ENCODE measurements at regions not wholly inside any gene's neighbourhood (a gene's known extent, or its start where the extent isn't known, plus 50 kb on each side); places are given as distances from the start of the nearest gene placed in this dataset.

- H3K4me1 ChIP-seq (ENCODE audit: control insufficient read depth, insufficient read depth, low read length), result no peaks in the 10 kb centered on the region
- WGBS, result 78% methylated on average over 11 of the region's 11 CpGs
- ATAC-seq, result no peak
- no peaks in the 10 kb centered on the region for H3K9me3 ChIP-seq (ENCODE audit: control insufficient read depth, low read length)
- intact Hi-C loops (cut with DNase I), result no loop called here
- no peak overlapping the region for H3K27ac ChIP-seq (ENCODE audit: low read length)
- no peaks in the 10 kb centered on the region for H3K27me3 ChIP-seq (ENCODE audit: control insufficient read depth, insufficient read depth)
- H3K4me3 ChIP-seq (ENCODE audit: low read length), result no peak overlapping the region
- no peak for DNase-seq
Observed at GRCh38 chr3:13954741-13955483, 75.0 kb upstream of the WNT7A start.

GRCh38 chr3:13954266-13954665 lies 74.4 kb upstream of the WNT7A start:
- intact Hi-C loops (cut with DNase I), result no loop called here
- WGBS, result 78% methylated on average over 4 of the region's 4 CpGs
- Histone ChIP-seq H3K4me1 (ENCODE audit: control insufficient read depth, insufficient read depth, low read length) (no peaks in the 10 kb centered on the region), H3K9me3 (ENCODE audit: control insufficient read depth, low read length) (no peaks in the 10 kb centered on the region), H3K27me3 (ENCODE audit: control insufficient read depth, insufficient read depth) (no peaks in the 10 kb centered on the region), H3K27ac (ENCODE audit: low read length) (no peak overlapping the region), H3K4me3 (ENCODE audit: low read length) (no peak overlapping the region)
- ATAC-seq (no peak), DNase-seq (no peak)

- DNase-seq (no peak), ATAC-seq (no peak)
- intact Hi-C loops (cut with DNase I), result no loop called here
- no peaks in the 10 kb centered on the region for H3K4me1 ChIP-seq (ENCODE audit: control insufficient read depth, insufficient read depth, low read length)
- H3K9me3 ChIP-seq (ENCODE audit: control insufficient read depth, low read length), result no peaks in the 10 kb centered on the region
- no peak overlapping the region for H3K4me3 ChIP-seq (ENCODE audit: low read length)
- H3K27me3 ChIP-seq (ENCODE audit: control insufficient read depth, insufficient read depth), result no peaks in the 10 kb centered on the region
- no peak overlapping the region for H3K27ac ChIP-seq (ENCODE audit: low read length)
- 86% methylated on average over 1 of the region's 1 CpG for WGBS
Observed at GRCh38 chr3:13951184-13951583, 71.3 kb upstream of the WNT7A start.

- intact Hi-C loops (cut with DNase I), result no loop called here
- H3K4me1 ChIP-seq (ENCODE audit: control insufficient read depth, insufficient read depth, low read length), result no peaks in the 10 kb centered on the region
Observed at GRCh38 chr3:13950042-13950441, 70.2 kb upstream of the WNT7A start.

GRCh38 chr3:13947912-13948311 lies 68.0 kb upstream of the WNT7A start:
- Histone ChIP-seq H3K27me3 (ENCODE audit: control insufficient read depth, insufficient read depth) (no peaks in the 10 kb centered on the region), H3K9me3 (ENCODE audit: control insufficient read depth, low read length) (no peaks in the 10 kb centered on the region), H3K27ac (ENCODE audit: low read length) (no peak overlapping the region), H3K4me3 (ENCODE audit: low read length) (no peak overlapping the region), H3K4me1 (ENCODE audit: control insufficient read depth, insufficient read depth, low read length) (no peaks in the 10 kb centered on the region)
- WGBS, result 22% methylated on average over 8 of the region's 8 CpGs
- intact Hi-C loops (cut with DNase I), result no loop called here
- ATAC-seq, result no peak
- DNase-seq, result no peak

More at GRCh38 chr3:13950042-13950441, 70.2 kb upstream of the WNT7A start:
- Histone ChIP-seq H3K9me3 (ENCODE audit: control insufficient read depth, low read length) (no peaks in the 10 kb centered on the region), H3K4me3 (ENCODE audit: low read length) (no peak overlapping the region), H3K27me3 (ENCODE audit: control insufficient read depth, insufficient read depth) (no peaks in the 10 kb centered on the region), H3K27ac (ENCODE audit: low read length) (no peak overlapping the region)
- WGBS, result 33% methylated on average over 1 of the region's 1 CpG
- ATAC-seq, result no peak
- no peak for DNase-seq

- intact Hi-C loops (cut with DNase I), result no loop called here
- H3K27ac ChIP-seq (ENCODE audit: low read length), result no peak overlapping the region
- H3K4me1 ChIP-seq (ENCODE audit: control insufficient read depth, insufficient read depth, low read length), result no peaks in the 10 kb centered on the region
- ATAC-seq (no peak), DNase-seq (no peak)
- H3K27me3 ChIP-seq (ENCODE audit: control insufficient read depth, insufficient read depth), result no peaks in the 10 kb centered on the region
- no peak overlapping the region for H3K4me3 ChIP-seq (ENCODE audit: low read length)
- no peaks in the 10 kb centered on the region for H3K9me3 ChIP-seq (ENCODE audit: control insufficient read depth, low read length)
- WGBS, result 72% methylated on average over 4 of the region's 4 CpGs
Observed at GRCh38 chr3:13939206-13939605, 59.3 kb upstream of the WNT7A start.

GRCh38 chr3:13937131-13937530 lies 57.3 kb upstream of the WNT7A start:
- 77% methylated on average over 5 of the region's 5 CpGs for whole genome bisulfite sequencing

GRCh38 chr3:13935494-13936094 lies 55.7 kb upstream of the WNT7A start:
- intact Hi-C loops (cut with DNase I), result no loop called here
- ATAC-seq (no peak), DNase-seq (no peak)
- no peaks in the 10 kb centered on the region for H3K27me3 ChIP-seq (ENCODE audit: control insufficient read depth, insufficient read depth)
- H3K9me3 ChIP-seq (ENCODE audit: control insufficient read depth, low read length), result no peaks in the 10 kb centered on the region
- H3K27ac ChIP-seq (ENCODE audit: low read length), result no peak overlapping the region
- H3K4me1 ChIP-seq (ENCODE audit: control insufficient read depth, insufficient read depth, low read length), result no peaks in the 10 kb centered on the region
- WGBS, result 60% methylated on average over 7 of the region's 7 CpGs
- H3K4me3 ChIP-seq (ENCODE audit: low read length), result no peak overlapping the region

More at GRCh38 chr3:13937131-13937530, 57.3 kb upstream of the WNT7A start:
- Histone ChIP-seq H3K27me3 (ENCODE audit: control insufficient read depth, insufficient read depth) (no peaks in the 10 kb centered on the region), H3K27ac (ENCODE audit: low read length) (no peak overlapping the region), H3K4me3 (ENCODE audit: low read length) (no peak overlapping the region), H3K4me1 (ENCODE audit: control insufficient read depth, insufficient read depth, low read length) (no peaks in the 10 kb centered on the region), H3K9me3 (ENCODE audit: control insufficient read depth, low read length) (no peaks in the 10 kb centered on the region)
- no peak for DNase-seq
- no peak for ATAC-seq
- intact Hi-C loops (cut with DNase I), result no loop called here

GRCh38 chr3:13934813-13935212 lies 54.9 kb upstream of the WNT7A start:
- peaks cover 2% of the 10 kb centered on the region for H3K9me3 ChIP-seq (ENCODE audit: control insufficient read depth, low read length)

GRCh38 chr3:13934315-13934714 lies 54.4 kb upstream of the WNT7A start:
- intact Hi-C loops (cut with DNase I), result no loop called here
- Histone ChIP-seq H3K4me1 (ENCODE audit: control insufficient read depth, insufficient read depth, low read length) (no peaks in the 10 kb centered on the region), H3K27me3 (ENCODE audit: control insufficient read depth, insufficient read depth) (no peaks in the 10 kb centered on the region), H3K4me3 (ENCODE audit: low read length) (no peak overlapping the region), H3K9me3 (ENCODE audit: control insufficient read depth, low read length) (peaks cover 2% of the 10 kb centered on the region), H3K27ac (ENCODE audit: low read length) (no peak overlapping the region)
- WGBS, result 91% methylated on average over 16 of the region's 16 CpGs
- no peak for ATAC-seq
- no peak for DNase-seq

More at GRCh38 chr3:13934813-13935212, 54.9 kb upstream of the WNT7A start:
- no peak for DNase-seq
- Histone ChIP-seq H3K4me3 (ENCODE audit: low read length) (no peak overlapping the region), H3K27ac (ENCODE audit: low read length) (no peak overlapping the region), H3K27me3 (ENCODE audit: control insufficient read depth, insufficient read depth) (no peaks in the 10 kb centered on the region), H3K4me1 (ENCODE audit: control insufficient read depth, insufficient read depth, low read length) (no peaks in the 10 kb centered on the region)
- ATAC-seq, result no peak
- WGBS, result 90% methylated on average over 9 of the region's 9 CpGs
- intact Hi-C loops (cut with DNase I), result no loop called here

- 16% methylated on average over 70 of the region's 70 CpGs for WGBS
- Histone ChIP-seq H3K9me3 (ENCODE audit: control insufficient read depth, low read length) (peaks cover 2% of the 10 kb centered on the region), H3K4me1 (ENCODE audit: control insufficient read depth, insufficient read depth, low read length) (no peaks in the 10 kb centered on the region), H3K27me3 (ENCODE audit: control insufficient read depth, insufficient read depth) (no peaks in the 10 kb centered on the region), H3K4me3 (ENCODE audit: low read length) (peak overlapping the region; percentile 8), H3K27ac (ENCODE audit: low read length) (no peak overlapping the region)
- ATAC-seq (peak; percentile 55 to 84), DNase-seq (peak; percentile 31 to 64 (median 54))
- intact Hi-C loops (cut with DNase I), result no loop called here
Observed at GRCh38 chr3:13932578-13933295, 52.9 kb upstream of the WNT7A start.

All from right cardiac atrium (tissue), 5 donors.